ENCODE measurements at regions not wholly inside any gene's neighbourhood (a gene's known extent, or its start where the extent isn't known, plus 50 kb on each side); places are given as distances from the start of the nearest gene placed in this dataset.

DNA sequence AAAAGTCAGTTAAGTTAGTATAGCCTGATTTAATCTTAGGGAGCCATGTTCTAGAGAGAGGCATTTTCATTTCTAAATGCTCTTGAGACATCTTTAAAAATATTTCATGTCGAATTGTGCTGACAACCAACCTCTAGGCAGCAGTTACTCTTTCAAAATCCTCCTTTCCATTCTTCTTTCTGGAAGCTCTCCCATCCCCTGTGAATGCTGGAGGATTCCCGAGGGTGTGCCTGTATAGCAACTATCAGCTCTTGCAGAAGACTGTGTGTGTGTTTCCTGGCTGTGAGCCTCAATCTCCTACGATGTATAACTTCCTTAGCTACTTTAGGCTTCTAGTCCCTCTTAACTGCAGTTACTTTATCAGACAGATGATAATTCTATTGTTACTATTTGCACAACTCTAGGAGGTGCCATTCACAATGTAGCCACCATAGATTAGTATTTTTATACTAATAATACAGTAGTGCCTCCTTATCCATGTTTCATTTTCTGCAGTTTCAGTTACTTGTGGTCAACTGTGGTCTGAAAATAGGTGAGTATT lies 250.3 kb downstream of the EDEM1 start:
- no peak for ATAC-seq (ENCODE audit: insufficient number of reproducible peaks, low FRiP score, low read depth)
- H3K27me3 ChIP-seq (replicated peaks; ENCODE audit: insufficient read depth): no peaks in the 10 kb centered on the region
- H3K4me3 ChIP-seq: no peak overlapping the region
- H3K9me3 ChIP-seq: no peaks in the 10 kb centered on the region
- no peaks in the 10 kb centered on the region for H3K4me1 ChIP-seq (ENCODE audit: control insufficient read depth in 1 of 2, low read depth in 2 of 2)
- no peak for DNase-seq (ENCODE audit: low spot score)
- H3K27ac ChIP-seq: no peak overlapping the region
- no peaks in the 10 kb centered on the region for H3K36me3 ChIP-seq
- TF ChIP-seq, protein P1, sequence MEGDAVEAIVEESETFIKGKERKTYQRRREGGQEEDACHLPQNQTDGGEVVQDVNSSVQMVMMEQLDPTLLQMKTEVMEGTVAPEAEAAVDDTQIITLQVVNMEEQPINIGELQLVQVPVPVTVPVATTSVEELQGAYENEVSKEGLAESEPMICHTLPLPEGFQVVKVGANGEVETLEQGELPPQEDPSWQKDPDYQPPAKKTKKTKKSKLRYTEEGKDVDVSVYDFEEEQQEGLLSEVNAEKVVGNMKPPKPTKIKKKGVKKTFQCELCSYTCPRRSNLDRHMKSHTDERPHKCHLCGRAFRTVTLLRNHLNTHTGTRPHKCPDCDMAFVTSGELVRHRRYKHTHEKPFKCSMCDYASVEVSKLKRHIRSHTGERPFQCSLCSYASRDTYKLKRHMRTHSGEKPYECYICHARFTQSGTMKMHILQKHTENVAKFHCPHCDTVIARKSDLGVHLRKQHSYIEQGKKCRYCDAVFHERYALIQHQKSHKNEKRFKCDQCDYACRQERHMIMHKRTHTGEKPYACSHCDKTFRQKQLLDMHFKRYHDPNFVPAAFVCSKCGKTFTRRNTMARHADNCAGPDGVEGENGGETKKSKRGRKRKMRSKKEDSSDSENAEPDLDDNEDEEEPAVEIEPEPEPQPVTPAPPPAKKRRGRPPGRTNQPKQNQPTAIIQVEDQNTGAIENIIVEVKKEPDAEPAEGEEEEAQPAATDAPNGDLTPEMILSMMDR (IDR thresholded peaks at IDR 0.05): no peak

DNA sequence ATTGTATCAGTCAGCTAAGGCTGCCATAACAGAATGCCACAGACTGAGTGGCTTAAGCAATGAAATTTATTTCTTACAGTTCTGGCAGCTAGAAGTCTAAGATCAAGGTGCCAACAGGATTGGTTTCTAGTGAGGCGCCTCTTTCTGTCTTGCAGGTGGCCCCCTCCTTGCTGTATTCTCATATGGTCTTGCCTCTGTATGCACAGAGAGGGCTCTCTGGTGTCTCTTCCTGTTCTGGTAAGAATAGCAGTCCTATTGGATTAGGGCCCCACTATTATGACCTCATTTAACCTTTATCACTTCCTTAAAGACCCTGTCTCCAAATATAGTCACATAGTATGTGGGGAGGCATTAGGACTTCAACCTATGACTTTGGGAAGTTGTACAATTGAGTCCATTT lies 253.9 kb downstream of the EDEM1 start:
- Histone ChIP-seq H3K4me1 (ENCODE audit: control insufficient read depth in 1 of 2, low read depth in 2 of 2) (no peaks in the 10 kb centered on the region), H3K27me3 (replicated peaks; ENCODE audit: insufficient read depth) (no peaks in the 10 kb centered on the region), H3K36me3 (no peaks in the 10 kb centered on the region), H3K4me3 (no peak overlapping the region), H3K27ac (no peak overlapping the region), H3K9me3 (no peaks in the 10 kb centered on the region)
- no peak for ATAC-seq (ENCODE audit: insufficient number of reproducible peaks, low FRiP score, low read depth)
- TF ChIP-seq, protein P1 (IDR thresholded peaks at IDR 0.05): no peak
- DNase-seq (ENCODE audit: low spot score): no peak

- ATAC-seq (ENCODE audit: insufficient number of reproducible peaks, low FRiP score, low read depth): no peak
- no peaks in the 10 kb centered on the region for H3K9me3 ChIP-seq
These were observed 254.7 kb downstream of the EDEM1 start for GRCh38 chr3:5442106-5442785.

DNA sequence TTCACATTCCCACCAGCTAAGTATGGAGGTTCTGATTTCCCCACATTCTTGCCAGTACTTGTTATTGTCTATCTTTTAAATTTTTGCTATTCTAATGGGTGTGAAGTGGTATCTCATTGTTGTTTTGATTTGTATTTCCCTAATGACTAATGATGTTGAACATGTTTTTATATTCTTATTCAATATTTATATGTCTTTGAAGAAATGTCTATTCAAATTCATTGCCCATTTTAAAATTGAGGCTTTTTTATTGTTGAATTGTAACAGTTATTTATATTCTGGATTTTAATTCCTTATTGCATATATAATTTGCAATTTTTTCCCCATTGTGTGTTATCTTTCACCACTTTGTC lies 255.3 kb downstream of the EDEM1 start:
- H3K4me3 ChIP-seq: no peak overlapping the region
- H3K27ac ChIP-seq: no peak overlapping the region
- no peaks in the 10 kb centered on the region for H3K4me1 ChIP-seq (ENCODE audit: control insufficient read depth in 1 of 2, low read depth in 2 of 2)
- H3K27me3 ChIP-seq (replicated peaks; ENCODE audit: insufficient read depth): no peaks in the 10 kb centered on the region
- TF ChIP-seq, protein P1 (IDR thresholded peaks at IDR 0.05): no peak
- no peaks in the 10 kb centered on the region for H3K9me3 ChIP-seq
- no peak for ATAC-seq (ENCODE audit: insufficient number of reproducible peaks, low FRiP score, low read depth)
- no peak for DNase-seq (ENCODE audit: low spot score)
- H3K36me3 ChIP-seq: no peaks in the 10 kb centered on the region

More at GRCh38 chr3:5442106-5442785, 254.7 kb downstream of the EDEM1 start:
- Histone ChIP-seq H3K27ac (no peak overlapping the region), H3K4me1 (ENCODE audit: control insufficient read depth in 1 of 2, low read depth in 2 of 2) (no peaks in the 10 kb centered on the region), H3K27me3 (replicated peaks; ENCODE audit: insufficient read depth) (no peaks in the 10 kb centered on the region), H3K4me3 (no peak overlapping the region), H3K36me3 (no peaks in the 10 kb centered on the region)
- no peak for DNase-seq (ENCODE audit: low spot score)
- TF ChIP-seq, protein P1 (IDR thresholded peaks at IDR 0.05): no peak

- DNase-seq (ENCODE audit: low spot score) (no peak), ATAC-seq (ENCODE audit: insufficient number of reproducible peaks, low FRiP score, low read depth) (no peak)
- Histone ChIP-seq H3K27me3 (replicated peaks; ENCODE audit: insufficient read depth) (no peaks in the 10 kb centered on the region), H3K4me3 (no peak overlapping the region), H3K36me3 (no peaks in the 10 kb centered on the region), H3K9me3 (no peaks in the 10 kb centered on the region), H3K4me1 (ENCODE audit: control insufficient read depth in 1 of 2, low read depth in 2 of 2) (no peaks in the 10 kb centered on the region), H3K27ac (no peak overlapping the region)
- TF ChIP-seq, protein P1 (IDR thresholded peaks at IDR 0.05): no peak
These were observed 256.7 kb downstream of the EDEM1 start for GRCh38 chr3:5444253-5444652.
